Erythroblast (primary cell): ENCODE measurements at regions not wholly inside any gene's neighbourhood (a gene's known extent, or its start where the extent isn't known, plus 50 kb on each side); places are given as distances from the start of the nearest gene placed in this dataset.

Source experiments
- GATA1 ChIP-seq: IDR thresholded peaks from 2 replicates; pipeline ENCODE4 v1.6.1; 2011; ENCODE audit warnings: low read depth, mild to moderate bottlenecking, control low read depth, low read length, moderate library complexity
- POLR2A ChIP-seq: IDR thresholded peaks from 2 replicates; pipeline ENCODE4 v1.6.1; 2011; ENCODE audit warnings: mild to moderate bottlenecking, low read length

GRCh38 chr20:48040491-48040890 lies 255.2 kb upstream of the SULF2 start:
- TF ChIP-seq POLR2A: no peak
- no peak for TF ChIP-seq GATA1
